EL (cell line): ENCODE measurements at regions not wholly inside any gene's neighbourhood (a gene's known extent, or its start where the extent isn't known, plus 50 kb on each side); places are given as distances from the start of the nearest gene placed in this dataset.

ENCODE experiments used
- DNase-seq: peaks from one replicate; pipeline ENCODE4 v3.0.0-alpha.2; 2016

DNA sequence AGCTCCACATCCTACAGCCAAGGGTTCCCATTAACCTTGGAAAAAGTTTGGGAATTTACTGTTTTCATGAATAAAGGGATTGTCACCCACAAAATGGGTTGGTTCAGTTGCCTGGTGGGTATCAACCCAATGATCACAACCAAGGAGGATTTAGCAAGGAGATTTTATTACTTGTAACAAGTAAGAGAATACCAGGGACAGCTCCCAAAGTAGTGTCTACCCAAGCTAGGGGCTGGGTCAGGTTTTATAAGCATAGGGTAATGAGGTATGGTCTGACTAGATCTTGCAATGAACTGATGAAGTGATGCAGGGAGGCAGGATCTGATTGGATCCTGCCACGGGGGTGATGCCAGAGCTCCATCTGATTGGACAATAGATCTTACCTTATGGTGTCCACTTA is 681.8 kb downstream of the SLC4A3 start:
- no peak for DNase-seq

DNA sequence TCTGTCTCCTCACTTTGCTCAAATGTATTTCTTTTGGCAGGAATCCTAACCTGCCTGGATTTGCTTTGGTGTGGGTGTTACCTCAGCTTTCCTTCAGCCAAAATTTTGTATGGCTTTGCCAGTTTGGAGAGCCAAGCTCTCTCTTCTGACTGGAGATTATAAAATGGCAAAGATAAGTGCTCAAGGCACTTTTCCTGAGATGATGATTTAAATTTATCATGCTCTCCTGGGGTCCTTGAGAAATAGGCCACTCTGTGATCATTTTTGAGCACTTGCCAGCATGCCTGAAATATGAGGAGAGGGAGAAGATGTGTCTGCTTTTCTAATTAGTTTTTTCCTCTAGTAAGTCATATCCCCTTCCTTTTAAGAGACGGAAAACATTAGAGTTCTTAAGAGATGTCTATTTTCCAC is 683.0 kb downstream of the SLC4A3 start:
- no peak for DNase-seq

DNA sequence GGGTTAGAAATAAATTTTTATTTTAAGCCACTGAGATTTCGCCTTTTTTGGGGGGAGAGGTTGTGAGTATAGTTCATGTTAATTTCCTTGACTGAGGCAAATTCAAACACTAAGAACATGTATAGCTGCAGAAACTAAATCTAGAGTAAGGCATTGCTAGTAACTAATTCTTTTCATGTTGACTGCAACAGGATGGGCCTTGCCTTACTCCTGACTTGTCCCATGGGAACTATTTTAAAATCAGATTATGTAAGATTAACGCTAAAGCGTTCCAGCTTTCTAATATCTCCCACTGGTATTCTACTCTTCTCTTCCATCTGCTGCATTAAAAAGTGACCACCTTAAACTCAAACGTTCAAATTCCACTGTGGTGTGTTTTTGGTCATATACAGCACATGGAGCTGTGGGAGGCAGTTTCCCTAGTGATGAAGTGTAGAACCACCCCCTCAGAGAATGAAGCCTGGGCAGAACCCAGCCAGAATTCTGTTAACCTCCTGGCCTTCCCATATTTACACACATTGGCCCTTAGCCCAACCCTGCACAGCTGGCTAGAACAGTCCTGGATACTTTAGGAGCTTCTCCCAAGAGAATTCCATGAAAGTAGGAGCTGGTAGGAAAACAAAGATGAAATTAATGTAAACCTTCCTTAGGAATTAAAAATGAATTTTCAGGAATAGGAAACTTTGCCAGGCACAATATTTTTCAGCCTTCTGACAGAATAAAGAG is 687.8 kb downstream of the SLC4A3 start:
- no peak for DNase-seq

GRCh38 chr2:220318037-220318436 is 690.6 kb downstream of the SLC4A3 start:
- DNase-seq: no peak

DNA sequence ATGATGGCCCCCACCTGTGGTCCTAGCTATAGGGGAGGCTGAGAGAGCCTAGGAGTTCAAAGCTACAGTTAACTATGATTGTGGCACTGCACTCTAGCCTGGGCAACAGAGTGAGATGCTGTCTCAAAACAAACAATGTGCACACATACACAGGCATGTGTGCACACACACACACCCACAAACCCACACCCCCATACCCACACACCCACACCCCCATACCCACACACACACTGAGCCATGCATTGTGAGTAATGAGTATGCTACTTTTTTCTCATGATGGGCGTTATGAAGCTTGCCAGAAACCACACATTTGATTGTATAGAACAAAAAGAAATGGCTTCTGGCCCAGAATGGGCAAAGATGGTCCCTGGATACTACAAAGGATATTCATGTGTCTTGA is 691.1 kb downstream of the SLC4A3 start:
- no peak for DNase-seq

DNA sequence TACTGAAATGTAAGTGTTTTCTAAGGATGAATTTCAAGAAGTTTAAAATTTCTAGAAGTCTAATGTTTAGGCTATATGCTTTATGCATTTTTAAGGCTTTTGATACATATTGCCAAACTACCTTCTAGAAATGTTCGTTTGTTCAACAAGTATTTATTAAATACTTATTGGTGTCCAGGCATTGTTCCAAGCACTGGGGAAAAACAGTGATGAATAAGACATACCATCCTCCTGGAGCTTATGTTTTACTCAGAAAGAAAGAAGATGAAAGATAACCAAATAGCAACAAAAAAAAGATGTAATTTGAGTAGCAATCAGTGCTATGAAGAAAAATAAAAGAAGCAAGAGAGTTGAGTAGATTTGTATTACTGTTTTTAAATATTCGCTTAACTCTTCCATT is 692.9 kb downstream of the SLC4A3 start:
- peak; percentile 24 for DNase-seq

DNA sequence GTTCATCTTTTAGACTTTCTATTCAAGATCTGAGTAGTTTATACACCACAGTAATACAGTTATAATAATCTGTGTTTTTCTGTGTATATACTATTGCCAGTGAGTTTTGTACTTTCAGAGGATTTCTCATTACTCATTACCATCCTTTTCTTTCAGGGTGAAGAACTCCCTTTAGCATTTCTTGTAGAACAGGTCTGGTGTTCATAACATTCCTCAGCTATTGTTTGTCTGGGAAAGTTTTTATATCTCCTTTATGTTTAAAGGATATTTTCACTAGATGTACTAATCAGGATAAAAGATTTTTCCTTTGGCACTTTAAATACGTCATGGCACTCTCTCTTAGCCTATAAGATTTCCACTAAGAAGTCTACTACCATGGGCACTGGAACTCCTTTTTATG is 705.5 kb downstream of the SLC4A3 start:
- DNase-seq: no peak

GRCh38 chr2:220334210-220334609 is 706.8 kb downstream of the SLC4A3 start:
- peak; percentile 54 for DNase-seq

DNA sequence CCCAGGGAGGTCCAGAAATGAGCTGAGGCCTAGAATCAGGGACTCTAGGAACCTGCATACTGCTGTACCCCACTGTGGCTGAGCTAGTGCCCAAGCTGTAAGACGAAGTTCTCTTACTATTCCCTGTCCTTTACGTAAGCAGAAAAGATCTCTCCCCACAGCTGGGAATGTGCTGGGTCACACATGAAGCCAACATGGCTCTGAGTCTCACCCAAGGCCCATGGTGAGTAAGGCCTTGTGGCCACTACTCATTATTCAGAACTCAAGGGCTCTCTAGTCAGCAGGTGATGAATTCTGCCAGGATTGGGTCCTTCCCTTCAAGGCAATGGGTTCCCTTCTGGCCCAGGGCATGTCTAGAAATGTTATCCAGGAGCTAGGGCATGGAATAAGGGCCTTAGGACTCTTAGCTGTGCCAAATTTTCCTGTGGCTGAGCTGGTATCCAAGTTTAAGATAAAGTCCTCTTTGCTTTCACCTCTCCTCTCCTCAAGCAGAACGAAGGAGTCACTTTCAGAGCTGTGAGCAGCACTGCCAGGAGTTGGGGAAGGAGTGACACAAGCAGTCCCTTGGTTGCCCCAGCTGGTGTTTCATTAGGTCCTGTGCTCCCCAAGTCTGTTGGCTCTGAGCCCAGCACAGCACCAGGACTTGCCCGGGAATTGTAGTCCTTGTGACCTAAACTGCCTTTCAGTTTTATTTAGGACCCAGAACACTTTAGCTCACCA is 707.6 kb downstream of the SLC4A3 start:
- no peak for DNase-seq

GRCh38 chr2:220335591-220335915 is 708.1 kb downstream of the SLC4A3 start:
- DNase-seq: no peak

- DNase-seq: no peak
These were observed 709.3 kb downstream of the SLC4A3 start for GRCh38 chr2:220336771-220337170.

- DNase-seq: no peak
These were observed 710.4 kb downstream of the SLC4A3 start for GRCh38 chr2:220337611-220338440.

DNA sequence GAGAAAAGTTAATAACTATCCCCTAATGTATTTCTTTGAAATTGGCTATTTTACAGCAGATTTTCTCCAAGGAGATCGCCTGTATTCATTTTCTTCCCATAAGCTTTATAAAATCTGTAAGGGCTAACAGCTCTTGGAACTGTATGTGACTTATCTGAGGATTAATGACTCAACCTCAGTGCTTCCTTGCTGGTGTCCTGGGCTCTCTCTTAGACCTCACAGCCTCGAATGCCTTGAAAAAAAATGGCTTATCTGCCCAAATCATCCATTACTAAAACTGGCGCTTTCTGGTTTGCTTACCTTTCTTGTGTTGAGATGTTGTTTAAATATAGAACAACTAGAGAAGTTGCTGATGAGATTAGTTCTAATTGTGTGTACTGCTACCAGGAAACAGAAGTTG is 713.6 kb downstream of the SLC4A3 start:
- DNase-seq: no peak

DNA sequence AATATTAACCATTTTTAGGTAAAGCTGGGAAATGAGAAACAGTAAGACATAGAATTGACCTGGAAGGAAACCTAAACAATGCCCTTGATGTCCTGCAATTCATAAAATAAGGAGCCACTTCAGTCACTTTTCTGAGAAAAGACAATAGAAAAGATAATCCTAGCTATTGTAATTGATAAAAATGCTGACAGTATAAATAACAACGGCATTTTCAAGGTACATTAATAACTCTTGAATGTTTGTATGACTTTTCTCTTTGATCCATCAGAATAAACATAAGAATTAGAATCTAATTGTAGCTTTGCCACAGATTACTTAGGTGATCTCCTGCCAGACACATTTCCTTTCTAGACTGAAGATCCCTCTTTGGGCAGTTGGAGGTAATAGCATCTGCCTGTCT is 719.5 kb downstream of the SLC4A3 start:
- no peak for DNase-seq

- DNase-seq: no peak
These were observed 720.2 kb downstream of the SLC4A3 start for GRCh38 chr2:220347626-220348025.

- no peak for DNase-seq
These were observed 720.8 kb downstream of the SLC4A3 start for GRCh38 chr2:220348206-220348605.

DNA sequence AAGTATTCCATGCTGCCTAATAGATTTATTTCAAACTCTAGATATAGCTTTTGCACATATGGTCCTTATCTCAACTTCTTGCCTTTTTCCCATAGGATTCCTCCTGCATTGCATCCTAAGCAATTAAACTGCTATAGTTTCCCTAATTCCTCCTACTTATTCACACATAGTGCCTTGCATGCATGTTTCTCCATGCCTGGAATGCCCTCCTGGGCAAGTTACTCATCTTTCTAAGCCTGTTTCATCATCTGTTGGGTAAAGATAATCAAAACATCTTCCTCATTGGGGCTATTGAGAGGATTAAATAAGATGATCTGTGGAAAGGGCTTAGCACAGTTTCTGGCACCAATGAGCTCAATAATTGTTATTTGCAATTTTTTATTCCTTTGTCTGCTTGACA is 726.5 kb downstream of the SLC4A3 start:
- DNase-seq: peak; percentile 61

DNA sequence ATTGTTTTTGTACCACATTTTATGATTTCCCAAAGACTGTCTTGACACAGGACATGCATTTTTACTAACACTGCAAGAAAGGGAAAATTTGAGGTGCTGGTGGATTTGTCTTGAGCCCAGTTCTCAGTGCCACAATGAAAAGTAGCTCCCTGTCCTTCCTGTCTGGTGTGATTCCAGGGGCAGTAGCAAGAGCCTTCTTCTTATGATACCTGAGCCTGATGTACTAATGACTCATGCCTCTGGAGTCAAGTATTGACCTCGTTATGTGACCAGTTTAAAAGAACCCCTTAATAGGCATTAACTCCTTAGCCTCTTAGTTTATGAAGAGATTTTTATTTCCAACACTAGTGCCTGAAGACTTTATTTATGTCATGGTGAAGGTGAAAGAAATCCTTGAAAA is 728.6 kb downstream of the SLC4A3 start:
- DNase-seq: peak; percentile 15

GRCh38 chr2:220365023-220365422 is 737.6 kb downstream of the SLC4A3 start:
- peak; percentile 65 for DNase-seq

GRCh38 chr2:220366765-220367164 is 739.3 kb downstream of the SLC4A3 start:
- no peak for DNase-seq

DNA sequence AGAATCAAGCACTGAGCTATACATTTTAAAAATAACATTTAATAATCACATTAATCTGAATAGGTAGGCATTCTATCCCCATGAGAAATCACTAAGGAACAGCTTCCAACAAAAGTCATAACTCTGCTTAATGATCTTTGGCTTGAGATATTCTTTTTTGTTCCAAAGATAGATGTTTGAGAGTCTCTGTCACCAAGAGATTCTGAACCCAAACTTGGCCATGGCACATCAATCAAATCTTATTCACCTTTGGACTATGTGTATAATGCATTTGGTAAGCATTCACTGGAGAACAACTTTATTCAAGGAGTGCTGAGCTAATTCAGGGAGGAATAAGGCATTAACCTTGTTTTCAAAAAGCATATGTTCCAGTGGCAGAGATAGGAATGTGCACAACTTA is 743.3 kb downstream of the SLC4A3 start:
- DNase-seq: no peak

DNA sequence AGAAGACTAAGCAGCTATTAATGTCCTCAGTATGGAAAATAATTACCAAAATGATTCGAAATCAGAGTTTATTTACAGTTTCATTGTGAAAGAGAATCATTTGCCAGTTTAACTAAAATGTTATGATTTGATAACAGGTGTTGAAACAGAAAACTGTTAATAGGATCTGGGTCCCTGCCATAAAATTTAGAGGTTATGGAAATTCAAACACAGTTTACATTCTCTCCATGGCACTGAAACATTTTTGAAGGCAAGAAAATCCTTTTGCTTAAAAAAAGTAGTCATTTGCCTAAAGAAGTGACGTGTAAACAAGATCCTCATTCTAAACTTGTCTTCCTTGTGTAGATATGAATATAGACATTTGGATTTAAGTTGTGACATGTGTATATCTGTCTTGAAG is 743.8 kb downstream of the SLC4A3 start:
- DNase-seq: no peak

- DNase-seq: peak; percentile 24
These were observed 746.4 kb downstream of the SLC4A3 start for GRCh38 chr2:220373878-220374277.

DNA sequence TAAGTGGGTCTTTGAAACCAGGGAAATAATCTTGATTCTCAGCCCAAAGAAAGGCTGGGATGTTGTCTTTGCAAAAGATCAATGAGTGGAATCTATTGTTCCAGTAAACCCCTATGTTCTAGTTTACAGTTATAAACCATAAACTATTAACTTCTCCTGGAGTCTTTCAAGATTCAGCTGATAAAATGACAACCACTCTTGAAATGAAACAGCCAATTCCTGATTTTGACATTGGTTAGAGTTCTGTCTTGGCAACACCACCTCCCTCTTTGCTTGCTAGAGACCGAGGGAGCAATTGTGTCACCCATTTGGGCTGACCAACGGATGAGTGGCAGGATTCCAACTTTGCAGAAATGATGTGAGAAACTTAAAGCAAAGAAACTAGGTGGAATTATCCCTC is 746.9 kb downstream of the SLC4A3 start:
- no peak for DNase-seq
